ENCODE measurements at regions not wholly inside any gene's neighbourhood (a gene's known extent, or its start where the extent isn't known, plus 50 kb on each side); places are given as distances from the start of the nearest gene placed in this dataset.
"Not testable (repeated sequence)": the region's sequence is repeated elsewhere in the genome, so short reads cannot be mapped to it uniquely, and the experiment has no call there.

DNA sequence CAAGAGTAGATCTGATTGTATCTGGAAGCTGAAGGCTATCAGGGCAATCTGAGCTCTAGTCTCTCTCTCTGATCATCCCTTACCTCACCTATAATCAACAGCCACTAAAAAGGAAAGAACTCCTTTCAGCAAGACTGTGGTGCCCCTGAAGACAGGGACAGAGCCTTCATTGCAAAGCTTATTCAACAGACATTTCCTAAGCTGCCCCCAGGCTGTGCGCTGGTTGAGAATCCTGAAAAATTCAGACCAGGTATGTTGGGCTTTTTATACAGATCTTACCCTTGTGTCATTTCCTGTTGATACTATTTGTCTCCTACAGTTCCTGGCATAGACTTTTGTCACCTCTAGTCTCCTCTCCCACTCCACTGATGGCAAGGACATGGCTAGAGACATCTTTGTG is 63.3 kb upstream of the PLA2G4A start:
- Mint-ChIP-seq H3K27me3 (no peaks in the 10 kb centered on the region), H3K4me3 (no peak overlapping the region), H3K27ac (no peak overlapping the region), H3K9me3 (no peaks in the 10 kb centered on the region), H3K36me3 (ENCODE audit: low read depth) (no peaks in the 10 kb centered on the region), H3K4me1 (ENCODE audit: low read depth) (no peaks in the 10 kb centered on the region)
- intact Hi-C loops (cut with micrococcal nuclease) = no loop called here
- CTCF ChIA-PET = no interaction called here
- POLR2A ChIA-PET = no interaction called here
- DNase-seq (no peak), ATAC-seq (no peak)
- TF ChIP-seq, protein P1, sequence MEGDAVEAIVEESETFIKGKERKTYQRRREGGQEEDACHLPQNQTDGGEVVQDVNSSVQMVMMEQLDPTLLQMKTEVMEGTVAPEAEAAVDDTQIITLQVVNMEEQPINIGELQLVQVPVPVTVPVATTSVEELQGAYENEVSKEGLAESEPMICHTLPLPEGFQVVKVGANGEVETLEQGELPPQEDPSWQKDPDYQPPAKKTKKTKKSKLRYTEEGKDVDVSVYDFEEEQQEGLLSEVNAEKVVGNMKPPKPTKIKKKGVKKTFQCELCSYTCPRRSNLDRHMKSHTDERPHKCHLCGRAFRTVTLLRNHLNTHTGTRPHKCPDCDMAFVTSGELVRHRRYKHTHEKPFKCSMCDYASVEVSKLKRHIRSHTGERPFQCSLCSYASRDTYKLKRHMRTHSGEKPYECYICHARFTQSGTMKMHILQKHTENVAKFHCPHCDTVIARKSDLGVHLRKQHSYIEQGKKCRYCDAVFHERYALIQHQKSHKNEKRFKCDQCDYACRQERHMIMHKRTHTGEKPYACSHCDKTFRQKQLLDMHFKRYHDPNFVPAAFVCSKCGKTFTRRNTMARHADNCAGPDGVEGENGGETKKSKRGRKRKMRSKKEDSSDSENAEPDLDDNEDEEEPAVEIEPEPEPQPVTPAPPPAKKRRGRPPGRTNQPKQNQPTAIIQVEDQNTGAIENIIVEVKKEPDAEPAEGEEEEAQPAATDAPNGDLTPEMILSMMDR (IDR thresholded peaks at IDR 0.05) = no peak

DNA sequence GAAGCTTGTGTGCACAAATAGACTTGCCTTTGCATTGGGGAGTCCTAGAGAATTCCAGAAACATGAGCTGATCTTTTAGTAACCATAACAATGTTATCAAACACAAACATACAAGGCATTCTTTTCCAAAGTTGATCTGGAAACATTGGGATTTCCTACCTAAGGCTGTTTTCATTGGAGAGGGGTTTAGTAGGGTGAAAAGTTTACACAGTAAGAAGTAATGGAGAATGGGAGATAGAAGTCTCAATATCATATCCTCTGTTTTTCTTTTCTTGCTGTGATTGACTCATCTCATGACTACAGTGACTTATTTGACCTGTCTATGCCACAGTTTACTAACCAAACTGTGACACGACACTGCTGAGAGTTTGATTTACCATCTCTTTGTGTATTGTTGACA is 65.6 kb upstream of the PLA2G4A start:
- no peak for ATAC-seq
- no peak overlapping the region for H3K4me3 Mint-ChIP-seq

DNA sequence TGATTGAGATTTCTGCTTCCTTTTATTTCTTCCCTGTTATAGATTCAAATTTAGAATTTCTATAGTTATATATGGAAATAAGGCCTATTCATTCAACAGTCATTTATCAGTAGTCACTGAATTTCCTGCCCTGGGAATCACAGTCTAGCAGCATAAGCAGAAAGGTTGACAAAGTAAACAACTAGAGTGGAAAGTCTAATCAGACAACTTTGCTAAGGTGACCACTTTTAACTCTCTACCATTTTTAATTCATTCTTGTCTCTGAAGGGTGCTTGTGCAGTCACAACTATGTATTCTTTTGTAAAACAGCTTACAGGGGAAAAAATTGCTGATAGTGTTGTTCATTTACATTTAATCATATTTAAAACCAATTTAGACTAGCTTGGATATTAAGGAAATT is 66.1 kb upstream of the PLA2G4A start:
- H3K27me3 Mint-ChIP-seq = no peaks in the 10 kb centered on the region
- H3K4me1 Mint-ChIP-seq (ENCODE audit: low read depth) = no peaks in the 10 kb centered on the region
- no peak overlapping the region for H3K4me3 Mint-ChIP-seq
- intact Hi-C loops (cut with micrococcal nuclease) = no loop called here
- ChIA-PET POLR2A (no interaction called here), CTCF (no interaction called here)
- H3K36me3 Mint-ChIP-seq (ENCODE audit: low read depth) = no peaks in the 10 kb centered on the region
- no peaks in the 10 kb centered on the region for H3K9me3 Mint-ChIP-seq
- TF ChIP-seq, protein P1 (IDR thresholded peaks at IDR 0.05) = no peak
- no peak overlapping the region for H3K27ac Mint-ChIP-seq
- no peak for ATAC-seq
- DNase-seq = no peak

More for the DNA sequence above, 65.6 kb upstream of the PLA2G4A start:
- H3K27me3 Mint-ChIP-seq = no peaks in the 10 kb centered on the region
- no peaks in the 10 kb centered on the region for H3K9me3 Mint-ChIP-seq
- ChIA-PET CTCF (no interaction called here), POLR2A (no interaction called here)
- TF ChIP-seq, protein P1 (IDR thresholded peaks at IDR 0.05) = no peak
- intact Hi-C loops (cut with micrococcal nuclease) = no loop called here
- H3K4me1 Mint-ChIP-seq (ENCODE audit: low read depth) = no peaks in the 10 kb centered on the region
- no peaks in the 10 kb centered on the region for H3K36me3 Mint-ChIP-seq (ENCODE audit: low read depth)
- no peak overlapping the region for H3K27ac Mint-ChIP-seq
- no peak for DNase-seq

DNA sequence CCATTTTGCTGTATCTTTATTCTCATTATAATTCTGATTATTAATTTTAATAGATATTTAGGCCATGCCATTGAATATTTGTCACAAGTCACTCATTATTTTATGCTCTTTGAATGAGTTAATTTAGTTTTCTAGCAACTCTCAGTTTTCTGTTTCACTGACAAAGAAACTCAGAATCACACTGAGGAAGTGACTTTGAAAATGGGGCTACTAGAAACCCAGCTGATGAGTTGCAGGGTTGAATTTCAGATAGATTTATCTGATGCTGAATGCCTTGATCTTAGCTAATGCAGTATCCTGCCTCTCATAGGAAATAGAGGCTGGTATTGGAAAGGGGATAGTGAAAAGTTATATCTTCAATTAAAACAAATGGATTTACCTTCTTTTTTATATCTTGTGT is 67.4 kb upstream of the PLA2G4A start:
- H3K27me3 Mint-ChIP-seq = no peaks in the 10 kb centered on the region
- CTCF ChIA-PET = no interaction called here
- no peak overlapping the region for H3K4me3 Mint-ChIP-seq
- no peak for ATAC-seq
- H3K4me1 Mint-ChIP-seq (ENCODE audit: low read depth) = no peaks in the 10 kb centered on the region
- no peaks in the 10 kb centered on the region for H3K9me3 Mint-ChIP-seq
- intact Hi-C loops (cut with micrococcal nuclease) = no loop called here
- no peak overlapping the region for H3K27ac Mint-ChIP-seq
- no peak for DNase-seq
- no peaks in the 10 kb centered on the region for H3K36me3 Mint-ChIP-seq (ENCODE audit: low read depth)
- TF ChIP-seq, protein P1 (IDR thresholded peaks at IDR 0.05) = no peak
- POLR2A ChIA-PET = no interaction called here

DNA sequence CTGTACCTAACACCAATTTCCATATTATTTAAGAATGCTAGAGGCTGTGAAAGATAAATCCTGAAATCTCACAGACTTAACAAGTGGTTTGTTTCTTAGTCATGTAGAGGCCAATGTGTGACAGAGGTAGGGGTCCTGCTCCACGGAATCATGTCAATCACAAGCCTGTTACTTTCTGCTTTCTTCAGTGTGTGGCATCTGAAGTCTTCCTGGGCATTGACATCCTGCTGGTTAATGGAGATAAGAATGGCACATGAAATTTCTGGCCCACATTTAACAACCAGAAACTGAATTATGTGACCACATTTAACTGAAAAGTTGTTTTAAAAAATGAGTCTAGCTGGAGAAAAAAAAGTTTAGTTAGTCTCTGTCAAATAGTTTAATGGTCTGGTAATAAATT is 68.3 kb upstream of the PLA2G4A start:
- H3K27me3 Mint-ChIP-seq = no peaks in the 10 kb centered on the region
- ChIA-PET POLR2A (no interaction called here), CTCF (interaction anchor here (1.3 kb wide), 1 partner anchor 278 kb away, joined by 4 read pairs; no protein-coding TSS in a partner anchor)
- TF ChIP-seq, protein P1 (IDR thresholded peaks at IDR 0.05) = no peak
- no peak overlapping the region for H3K27ac Mint-ChIP-seq
- H3K4me3 Mint-ChIP-seq = no peak overlapping the region
- intact Hi-C loops (cut with micrococcal nuclease) = no loop called here
- H3K36me3 Mint-ChIP-seq (ENCODE audit: low read depth) = no peaks in the 10 kb centered on the region
- no peaks in the 10 kb centered on the region for H3K9me3 Mint-ChIP-seq
- no peak for DNase-seq
- no peak for ATAC-seq
- no peaks in the 10 kb centered on the region for H3K4me1 Mint-ChIP-seq (ENCODE audit: low read depth)

DNA sequence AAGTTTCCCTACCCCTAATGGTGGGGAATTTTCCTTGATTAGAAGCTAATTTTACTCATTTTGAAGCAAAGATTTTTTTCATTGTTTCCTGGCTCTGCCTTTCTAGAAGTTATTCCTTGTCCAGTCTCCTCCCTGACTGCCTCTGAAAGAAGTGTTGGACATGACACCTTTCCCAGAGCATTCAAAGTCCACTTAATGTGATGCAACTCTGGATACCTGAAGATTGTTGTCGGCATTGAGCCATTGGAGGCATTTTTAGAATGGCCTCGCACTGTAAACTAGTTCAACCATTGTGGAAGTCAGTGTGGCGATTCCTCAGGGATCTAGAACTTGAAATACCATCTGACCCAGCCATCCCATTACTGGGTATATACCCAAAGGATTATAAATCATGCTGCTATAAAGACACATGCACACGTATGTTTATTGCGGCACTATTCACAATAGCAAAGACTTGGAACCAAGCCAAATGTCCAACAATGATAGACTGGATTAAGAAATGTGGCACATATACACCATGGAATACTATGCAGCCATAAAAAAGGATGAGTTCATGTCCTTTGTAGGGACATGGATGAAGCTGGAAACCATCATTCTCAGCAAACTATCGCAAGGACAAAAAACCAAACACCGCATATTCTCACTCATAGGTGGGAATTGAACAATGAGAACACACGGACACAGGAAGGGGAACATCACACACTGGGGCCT is 69.7 kb upstream of the PLA2G4A start:
- CTCF ChIA-PET; H3K27me3 Mint-ChIP-seq; H3K4me3 Mint-ChIP-seq; intact Hi-C loops (cut with micrococcal nuclease); ATAC-seq; H3K27ac Mint-ChIP-seq; DNase-seq; H3K36me3 Mint-ChIP-seq (ENCODE audit: low read depth); H3K9me3 Mint-ChIP-seq; H3K4me1 Mint-ChIP-seq (ENCODE audit: low read depth); POLR2A ChIA-PET: not testable (repeated sequence)
